UCSD-AML1 (cell line): ENCODE measurements at regions not wholly inside any gene's neighbourhood (a gene's known extent, or its start where the extent isn't known, plus 50 kb on each side); places are given as distances from the start of the nearest gene placed in this dataset.
A peak's percentile ranks its signal among the peaks of the same experiment; 100 is the strongest.
"Not testable (repeated sequence)": the region's sequence is repeated elsewhere in the genome, so short reads cannot be mapped to it uniquely, and the experiment has no call there.

Experiments used
- DNase-seq: peaks from one replicate; lab custom pipeline; 2025; ENCODE audit not compliant: unreplicated experiment; lab: John Stamatoyannopoulos, UW

DNA sequence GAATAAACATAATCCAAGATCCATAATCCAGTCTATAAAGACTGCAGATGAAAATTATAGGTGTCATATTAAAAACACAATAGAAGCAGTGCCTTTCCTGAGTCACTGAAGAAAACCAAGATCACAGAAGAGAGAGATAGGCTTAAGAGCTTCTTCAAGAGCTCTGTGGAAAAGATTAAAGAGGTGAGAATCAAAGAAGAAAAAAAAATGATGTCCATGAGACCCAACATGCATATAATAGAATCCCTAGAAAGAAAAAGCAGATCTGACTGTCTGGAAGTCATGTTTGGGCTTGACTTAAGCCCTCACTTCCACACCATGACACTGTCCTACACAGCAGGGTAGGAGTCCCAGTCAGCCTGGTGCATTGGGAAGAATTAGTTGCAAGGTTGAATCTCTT is 205.6 kb upstream of the PROK2 start:
- DNase-seq = no peak

DNA sequence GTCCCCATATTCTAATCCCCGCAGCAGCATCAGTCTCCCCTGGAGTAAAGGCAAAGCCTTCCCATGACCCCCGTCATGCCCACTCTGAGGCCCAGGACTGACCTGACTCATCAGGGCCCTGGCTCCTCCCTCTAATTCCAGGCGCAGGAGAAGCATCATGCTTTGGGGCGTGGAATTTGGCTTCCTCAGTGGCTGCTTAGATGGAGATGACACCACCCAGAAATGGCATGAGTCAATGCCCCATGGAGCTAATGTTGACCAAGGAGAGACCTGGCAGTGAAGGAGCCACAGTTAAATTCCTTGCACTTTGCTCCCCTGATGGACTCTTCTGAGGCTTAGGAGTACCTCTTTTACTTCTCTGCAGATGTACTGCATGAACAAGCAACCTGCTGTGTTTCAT is 204.2 kb upstream of the PROK2 start:
- no peak for DNase-seq

DNA sequence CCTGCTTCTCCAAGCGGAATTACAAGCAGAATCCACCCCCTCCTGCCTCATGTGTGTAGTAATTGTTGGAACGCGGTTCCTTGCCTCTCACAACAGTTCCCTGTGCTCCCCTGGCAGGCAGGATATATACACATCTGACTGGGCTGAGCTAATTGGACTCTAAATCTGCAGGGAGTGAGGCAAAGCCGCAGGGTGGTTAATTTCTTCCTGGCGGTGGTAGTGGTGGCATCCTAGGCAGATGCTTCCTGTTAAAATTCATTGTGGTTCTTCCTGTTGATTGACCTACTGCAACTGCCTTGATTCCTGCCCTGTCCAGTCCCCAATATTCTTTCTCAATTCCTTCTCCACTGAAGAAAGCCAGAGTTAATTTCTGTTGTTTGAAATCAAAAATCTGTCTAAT is 202.9 kb upstream of the PROK2 start:
- peak; percentile 78 for DNase-seq

DNA sequence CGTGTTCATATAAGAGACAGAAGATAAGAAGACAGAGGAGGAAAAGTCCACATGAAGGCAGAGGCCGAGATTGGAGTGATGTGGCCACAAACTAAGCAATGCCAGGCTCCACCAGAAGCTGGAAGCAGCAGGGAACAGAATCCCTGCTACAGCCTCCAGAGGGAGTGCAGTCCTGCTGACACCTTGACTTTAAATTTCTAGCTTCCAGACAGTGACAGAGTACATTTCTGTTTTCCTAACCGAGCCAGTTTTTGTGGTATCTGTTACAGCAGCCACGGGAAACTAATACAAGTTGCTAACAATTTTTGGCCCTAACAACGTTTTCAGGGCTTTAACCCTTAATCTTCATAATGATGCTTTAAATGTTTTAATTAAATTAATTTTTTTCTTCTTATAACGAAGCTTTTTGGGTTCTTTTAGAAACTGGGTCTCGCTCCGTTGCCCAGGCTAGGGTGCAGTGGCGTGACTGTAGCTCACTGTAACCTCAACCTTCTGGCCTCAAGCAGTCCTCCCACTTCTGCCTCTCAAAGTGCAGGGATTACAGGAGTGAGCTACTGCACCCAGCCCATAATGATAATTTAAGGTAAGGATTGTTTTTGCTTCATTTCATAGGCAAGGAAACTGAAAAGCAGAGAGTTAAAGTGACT is 202.3 kb upstream of the PROK2 start:
- DNase-seq = no peak

DNA sequence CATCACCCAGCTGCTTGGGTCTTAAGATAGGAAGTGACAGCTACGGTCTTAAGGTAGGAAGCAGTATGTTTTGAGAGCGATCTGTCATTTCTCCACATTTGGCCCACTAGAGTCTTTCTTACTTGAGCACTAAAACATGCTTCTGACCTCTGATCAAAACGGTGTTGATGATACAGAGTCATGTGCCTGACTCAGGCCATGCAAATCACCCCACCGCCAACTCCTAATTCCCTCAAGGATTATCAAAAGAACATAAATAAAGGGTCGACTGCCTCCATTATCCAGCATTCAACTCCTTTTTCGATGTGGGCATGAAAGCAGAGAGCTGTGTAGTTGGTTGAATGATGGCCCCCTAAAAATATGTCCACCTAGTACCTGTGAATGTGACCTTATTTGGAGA is 201.7 kb upstream of the PROK2 start:
- DNase-seq = no peak

DNA sequence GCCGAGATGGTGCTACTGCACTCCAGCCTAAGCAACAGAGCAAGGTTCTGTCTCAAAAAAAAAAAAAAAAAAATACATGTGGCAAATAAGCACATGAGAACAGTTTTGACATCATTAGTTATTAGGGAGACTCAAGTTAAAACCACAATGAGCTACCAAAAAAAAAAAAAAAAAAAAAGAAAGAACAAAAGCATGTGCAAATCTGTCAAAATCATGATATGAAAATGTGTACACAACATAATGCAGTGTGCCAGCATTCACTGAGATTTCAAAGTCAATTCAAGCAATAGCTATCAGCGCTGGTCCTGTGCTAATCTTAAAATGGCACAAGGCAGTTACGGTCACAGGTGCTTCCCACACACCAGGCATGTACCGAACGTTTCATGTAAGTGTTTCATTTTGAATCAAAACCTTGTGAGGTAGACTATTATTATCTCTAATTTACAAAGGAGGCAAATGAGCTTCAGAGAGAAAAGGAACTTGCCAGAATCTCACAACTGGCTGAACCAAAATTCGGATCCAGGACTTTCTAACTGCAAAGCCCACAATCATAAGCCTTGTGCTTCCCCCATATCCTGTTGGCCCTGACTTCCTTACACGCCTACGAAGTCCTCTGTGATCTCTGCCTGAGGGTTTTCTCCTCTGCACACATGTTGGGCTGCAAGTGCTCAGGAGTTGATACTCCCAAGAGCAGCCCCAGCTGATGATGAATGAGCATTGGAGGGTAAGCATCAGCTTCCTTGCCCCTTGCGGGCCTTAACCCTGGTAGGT is 200.1 kb upstream of the PROK2 start:
- peak; percentile 35 for DNase-seq

DNA sequence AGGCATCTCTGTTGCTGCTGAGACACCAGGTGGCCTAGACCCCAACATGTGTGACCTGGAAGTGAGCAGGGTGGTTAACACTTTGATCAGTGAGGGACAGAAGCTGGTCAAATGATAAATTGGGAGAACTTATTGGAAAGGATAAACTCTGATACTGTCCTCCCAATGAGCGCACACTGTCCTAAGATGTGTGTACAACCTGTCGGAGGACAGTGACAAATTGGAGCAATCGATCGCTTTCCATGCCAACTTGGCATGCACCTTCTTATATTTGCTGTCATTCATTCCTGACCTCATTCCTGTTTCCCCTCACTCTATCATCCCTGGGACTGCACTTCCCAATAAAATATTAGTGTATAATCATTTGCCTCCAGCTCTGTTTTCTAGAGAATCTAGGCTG is 198.7 kb upstream of the PROK2 start:
- DNase-seq = no peak

DNA sequence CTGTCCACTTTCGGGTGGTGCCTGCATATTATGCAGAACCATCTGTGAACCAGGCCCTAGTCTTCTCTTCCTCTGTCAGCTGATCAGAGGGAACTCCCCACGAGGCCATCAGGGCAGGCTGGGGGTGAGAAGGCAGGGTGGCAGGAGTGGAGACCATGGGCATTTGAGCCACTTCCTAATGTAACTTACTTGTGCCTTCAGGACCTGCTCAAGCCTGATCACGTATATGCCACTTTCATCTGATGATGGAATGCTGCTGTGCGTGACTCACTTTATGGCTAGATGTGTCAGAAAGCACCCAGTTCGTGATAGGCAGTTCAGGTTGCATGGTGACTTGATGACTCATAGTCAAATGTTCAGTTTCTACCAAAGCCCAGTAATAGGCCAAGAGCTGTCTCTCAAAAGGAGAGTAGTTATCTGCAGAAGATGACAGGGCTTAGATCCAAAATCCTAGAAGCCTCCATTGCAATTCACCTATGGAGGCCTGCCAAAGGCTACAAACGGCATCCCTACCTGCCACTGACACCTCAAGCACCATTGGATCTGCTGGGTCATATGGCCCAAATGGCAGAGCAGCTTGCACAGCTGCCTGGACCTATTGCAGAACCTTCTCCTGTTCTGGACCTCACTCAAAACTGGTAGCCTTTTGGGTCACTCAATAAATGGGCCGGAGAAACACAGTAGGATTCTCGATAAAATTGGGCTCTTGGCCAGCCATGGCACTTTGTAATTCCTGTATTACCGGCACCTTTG is 197.7 kb upstream of the PROK2 start:
- DNase-seq = not testable (repeated sequence)

DNA sequence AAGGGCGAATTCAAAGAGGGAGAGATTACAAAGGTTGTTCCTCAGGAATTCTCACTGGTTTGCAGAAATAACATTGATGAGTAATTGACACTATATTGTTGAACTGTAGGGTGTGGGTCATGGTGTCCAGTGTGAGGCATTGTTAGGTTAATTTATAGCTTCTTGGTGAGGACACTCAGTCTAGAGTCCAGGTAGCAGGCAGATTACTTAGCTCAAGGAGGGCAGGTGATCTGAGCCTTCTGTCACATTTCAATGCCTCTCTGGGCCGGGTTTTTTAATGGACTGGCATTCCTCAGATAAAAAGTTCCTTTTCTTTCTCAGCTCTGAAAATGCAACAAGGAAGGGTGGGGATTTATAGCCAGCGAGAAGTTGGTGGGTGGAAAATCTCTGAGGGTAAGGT is 194.2 kb upstream of the PROK2 start:
- DNase-seq = no peak

DNA sequence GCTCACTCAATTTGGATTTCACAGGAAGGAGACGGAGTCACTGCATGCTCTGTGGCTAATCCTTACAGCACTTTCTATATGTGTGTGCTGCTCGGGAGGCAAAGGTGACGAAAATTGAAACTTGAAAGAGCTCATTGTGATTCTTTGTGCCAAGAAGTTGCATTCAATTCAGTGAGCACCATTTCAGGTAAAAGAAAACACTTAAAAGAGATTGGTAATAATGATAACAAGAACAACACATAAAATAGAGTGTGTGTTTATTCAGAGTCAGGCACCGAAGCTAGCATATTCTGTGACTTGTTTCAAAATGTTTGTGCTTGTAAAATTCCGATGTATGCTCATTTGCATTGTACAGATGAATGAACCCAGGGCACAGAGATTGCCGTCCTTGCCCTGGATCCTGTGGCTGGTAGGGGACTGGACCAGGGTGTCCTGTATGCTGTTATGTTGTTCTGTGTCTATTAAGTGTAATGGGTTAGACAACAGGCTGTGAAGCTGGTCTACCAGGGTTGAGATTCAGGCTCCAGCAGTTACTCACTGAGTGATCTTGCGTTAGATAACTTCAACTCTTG is 193.3 kb upstream of the PROK2 start:
- no peak for DNase-seq

DNA sequence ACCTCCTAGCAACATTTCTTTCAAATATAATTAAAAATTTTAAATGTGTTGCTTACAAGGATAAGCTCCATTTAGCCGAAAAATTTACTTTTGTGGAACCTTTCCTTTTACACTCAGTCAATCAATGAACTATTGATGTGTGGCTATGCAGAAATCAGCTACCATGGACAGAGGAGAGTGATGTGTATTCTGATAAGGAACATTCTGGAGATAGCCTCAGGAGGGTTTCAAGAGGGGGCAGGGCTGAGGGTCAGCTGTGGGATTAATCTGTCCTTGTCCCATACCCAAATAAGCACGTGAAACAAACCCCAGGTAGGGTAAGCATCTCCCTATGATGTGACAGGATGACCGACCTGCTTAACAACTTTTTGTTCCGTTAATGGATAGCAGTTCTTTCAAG is 192.6 kb upstream of the PROK2 start:
- no peak for DNase-seq

DNA sequence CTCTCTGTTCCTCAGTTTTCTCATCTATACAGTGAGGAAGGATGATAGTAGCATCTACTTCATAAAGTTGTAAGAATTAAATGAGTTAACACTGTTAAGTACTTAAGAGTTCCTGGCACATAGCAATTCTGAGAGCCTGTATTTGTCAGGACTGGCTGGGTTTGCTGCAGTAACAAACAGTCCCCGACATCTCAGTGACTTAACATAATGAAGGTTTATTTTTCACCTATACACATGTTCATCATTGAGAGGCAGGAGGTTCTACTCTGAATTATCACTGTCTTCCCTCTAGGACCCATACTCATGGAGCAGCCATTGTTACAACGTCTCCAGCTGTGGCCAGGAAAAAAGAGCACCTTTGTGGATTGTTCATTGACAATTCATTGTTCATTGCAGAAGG is 190.6 kb upstream of the PROK2 start:
- DNase-seq = no peak

DNA sequence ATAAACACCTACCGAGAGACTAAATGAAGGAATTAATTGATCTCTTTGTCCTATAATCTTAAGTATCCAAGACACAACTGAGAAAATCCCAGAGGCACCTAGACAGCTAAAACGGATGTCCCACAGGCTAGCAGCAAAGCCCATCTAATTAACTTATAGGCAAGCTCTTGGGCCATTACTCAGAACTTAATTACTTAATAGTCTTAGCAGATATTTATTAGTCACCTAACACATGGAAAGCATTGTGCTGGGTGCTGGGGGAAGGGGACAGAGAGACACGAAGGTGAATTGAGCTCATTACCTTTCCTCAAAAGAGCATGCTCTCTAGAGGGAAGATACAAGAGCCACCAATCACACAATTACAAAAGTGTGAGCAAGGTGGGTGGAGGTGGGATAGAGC is 189.8 kb upstream of the PROK2 start:
- no peak for DNase-seq

DNA sequence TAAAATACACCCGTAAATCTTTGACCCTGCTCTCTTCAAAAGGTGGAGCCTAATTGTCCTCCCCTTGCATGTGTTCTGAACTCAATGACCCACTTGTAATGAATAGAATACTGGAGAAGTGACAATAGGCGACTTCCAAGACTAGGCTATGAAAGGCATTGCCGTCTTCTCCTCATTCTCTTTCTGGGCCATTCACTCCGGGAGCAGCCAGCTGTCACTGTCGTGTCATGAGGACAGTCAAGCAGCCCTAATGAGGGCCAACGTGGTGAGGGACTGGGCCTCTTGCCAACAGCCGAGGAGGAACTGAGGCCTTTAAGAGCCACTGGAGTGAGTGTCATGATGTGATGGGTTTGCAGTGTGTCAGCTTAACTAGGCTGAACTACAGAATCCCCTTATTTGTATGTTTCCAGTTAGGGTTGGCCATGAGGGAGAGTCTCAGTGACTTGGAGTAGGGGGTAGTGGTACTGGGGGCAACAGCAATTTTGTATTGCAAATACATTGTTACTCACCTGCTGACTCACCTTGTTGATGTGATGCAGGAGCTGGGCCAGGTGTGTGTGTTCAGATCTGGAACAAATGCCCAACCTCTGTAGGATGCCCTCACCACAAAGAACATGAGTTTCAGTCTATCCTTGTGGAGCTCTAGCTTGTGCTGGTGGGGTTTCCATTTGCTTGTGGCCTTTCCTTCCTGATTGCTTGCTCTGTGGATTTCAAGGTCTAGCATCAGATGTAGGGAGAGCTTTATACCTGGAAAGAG is 188.5 kb upstream of the PROK2 start:
- no peak for DNase-seq

DNA sequence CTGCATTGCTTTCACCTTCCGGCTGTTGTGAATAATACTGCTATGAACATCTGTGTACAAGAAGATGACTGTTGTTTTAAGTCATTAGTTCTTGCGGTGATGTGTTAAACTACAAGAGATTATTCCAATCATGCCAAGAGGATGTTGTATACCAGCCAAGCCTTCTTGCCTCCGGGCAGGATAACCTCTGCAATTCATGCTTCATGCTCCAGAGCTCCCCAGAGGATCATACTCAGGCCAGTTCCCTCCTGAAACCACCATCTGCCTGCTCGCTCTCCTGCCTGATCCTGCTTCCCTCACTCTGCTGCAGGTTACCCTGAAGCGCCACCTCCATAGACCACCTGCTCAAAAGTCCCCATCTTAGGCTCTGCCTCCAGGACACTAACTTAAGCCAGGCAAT is 187.1 kb upstream of the PROK2 start:
- no peak for DNase-seq

DNA sequence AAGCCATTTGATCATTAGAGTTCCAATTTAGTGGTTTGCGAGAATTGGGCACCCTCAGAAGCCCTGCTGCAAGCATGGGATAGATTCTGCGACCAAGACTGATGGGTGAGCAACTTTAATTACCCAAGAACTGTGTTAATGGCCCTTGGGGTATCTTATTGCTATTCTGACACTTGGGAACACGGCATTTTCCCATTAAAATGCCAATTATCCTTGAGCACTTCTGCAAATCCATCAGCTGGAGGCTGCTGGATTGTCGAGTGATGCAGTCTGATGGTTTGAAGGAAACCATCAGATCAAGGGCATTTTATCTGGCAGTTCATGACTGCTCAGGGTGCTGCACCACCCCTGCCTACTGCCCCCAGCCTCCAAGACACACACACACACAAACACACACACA is 183.6 kb upstream of the PROK2 start:
- DNase-seq = no peak

DNA sequence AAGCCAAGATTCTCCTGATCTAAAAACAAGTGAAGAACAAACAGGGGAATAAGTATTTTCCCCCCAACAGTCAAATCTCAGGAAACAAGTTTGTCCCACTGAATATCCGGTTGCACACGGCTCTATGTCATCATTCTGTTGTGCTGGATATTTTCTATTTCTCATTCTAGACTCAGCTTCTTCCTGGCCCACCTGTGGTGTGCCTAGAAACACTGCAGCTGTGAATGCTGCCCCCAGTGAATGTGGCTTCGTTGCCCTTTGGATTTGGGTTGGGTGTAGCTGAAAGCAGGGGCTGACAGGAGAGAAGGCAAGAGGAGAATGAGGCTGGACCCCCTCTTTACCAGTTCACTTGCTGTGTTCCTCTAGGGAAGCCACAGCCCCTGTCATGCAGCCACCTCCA is 181.2 kb upstream of the PROK2 start:
- no peak for DNase-seq

DNA sequence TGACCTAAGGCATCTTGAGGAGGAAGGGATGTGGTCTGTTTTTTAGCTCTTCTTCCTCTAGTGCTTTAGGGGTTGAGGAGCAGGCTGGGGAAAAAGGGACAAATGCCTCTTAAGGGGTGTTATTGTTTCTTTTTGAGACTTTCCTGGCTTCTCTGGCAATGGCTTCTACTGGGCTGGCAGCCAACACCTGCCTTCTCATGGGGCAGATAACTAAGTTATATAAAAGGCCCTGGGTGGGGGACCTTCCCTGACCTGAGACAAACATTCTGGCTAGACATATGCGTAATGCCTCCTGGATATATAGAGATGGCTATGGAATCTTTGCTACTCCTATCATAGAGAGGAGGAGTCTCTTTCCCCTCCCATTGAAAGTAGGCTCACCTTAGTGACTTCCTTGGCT is 179.2 kb upstream of the PROK2 start:
- DNase-seq = no peak

DNA sequence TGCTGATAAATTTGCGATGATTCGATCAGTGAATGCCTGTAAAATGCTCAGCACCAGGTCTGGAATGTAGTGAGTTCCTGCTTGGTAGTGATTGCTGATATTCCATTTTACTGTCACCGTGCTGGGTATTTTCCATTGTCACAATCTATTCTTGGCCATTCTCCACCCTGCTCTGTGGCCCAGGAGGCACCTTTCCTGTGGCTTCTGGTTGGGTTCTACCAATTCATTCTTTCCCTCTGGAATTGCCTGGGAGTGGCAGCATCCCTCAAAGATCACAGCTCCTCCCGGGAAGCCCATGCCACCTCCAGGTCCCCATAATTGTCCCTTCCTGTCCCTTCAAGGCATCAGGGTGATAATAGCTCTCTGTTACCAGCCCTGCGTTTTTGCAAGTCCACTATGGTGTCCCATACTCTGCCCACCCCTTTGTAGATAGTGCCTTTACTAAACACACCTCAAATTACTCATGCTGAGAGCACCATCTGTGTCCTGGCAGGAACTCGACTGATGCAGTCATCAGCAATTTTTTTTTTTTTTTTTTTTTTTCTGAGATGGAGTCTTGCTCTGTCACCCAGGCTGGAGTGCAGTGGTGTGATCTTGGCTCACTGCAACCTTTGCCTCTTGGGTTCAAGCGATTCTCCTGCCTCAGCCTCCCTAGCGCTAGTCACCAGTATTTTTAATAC is 177.8 kb upstream of the PROK2 start:
- DNase-seq = no peak

DNA sequence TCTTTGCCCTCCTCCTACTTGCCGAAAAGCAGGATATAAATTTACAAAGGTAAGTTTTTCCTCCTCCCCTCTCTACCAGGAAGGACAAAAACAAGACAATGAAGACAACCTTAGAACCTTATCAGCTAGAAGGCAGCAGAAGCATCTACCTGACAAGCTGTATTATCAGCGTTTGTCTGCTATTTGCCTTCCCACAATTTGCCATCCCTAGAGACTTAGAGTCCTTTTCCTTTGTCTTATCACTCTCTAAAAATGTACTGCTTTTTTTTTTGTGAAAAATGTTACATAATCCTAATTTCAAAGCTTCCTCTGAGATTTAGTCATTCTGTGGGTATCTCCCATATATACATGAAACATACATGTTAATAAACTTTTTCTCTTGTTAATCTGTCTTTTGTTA is 176.9 kb upstream of the PROK2 start:
- no peak for DNase-seq

DNA sequence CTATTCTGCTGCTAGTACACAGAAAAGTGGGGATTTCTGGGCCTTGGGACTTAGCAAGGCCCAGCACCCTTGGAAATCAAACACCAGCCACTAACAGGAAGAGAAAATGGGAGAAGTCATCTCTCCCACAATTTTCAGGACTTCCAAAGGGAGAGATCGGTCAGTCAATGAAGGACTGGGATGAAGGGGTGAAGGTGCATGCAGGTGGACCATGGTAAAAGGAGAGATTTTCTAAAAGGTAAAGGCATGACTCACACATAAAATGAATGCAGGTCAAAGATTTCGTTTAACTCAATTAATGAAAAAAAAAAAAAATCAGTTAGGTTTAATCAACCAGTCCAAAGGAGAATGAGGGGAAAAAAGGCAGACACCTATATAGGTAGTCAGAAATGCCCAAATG is 176.4 kb upstream of the PROK2 start:
- no peak for DNase-seq
